ENCODE measurements at regions not wholly inside any gene's neighbourhood (a gene's known extent, or its start where the extent isn't known, plus 50 kb on each side); places are given as distances from the start of the nearest gene placed in this dataset.

- Histone ChIP-seq H3K4me1 (ENCODE audit: control insufficient read depth, insufficient read depth, low read length) (no peaks in the 10 kb centered on the region), H3K27me3 (ENCODE audit: control insufficient read depth, insufficient read depth, low read length, poor library complexity, severe bottlenecking) (no peaks in the 10 kb centered on the region), H3K9me3 (ENCODE audit: control insufficient read depth, low read length) (no peaks in the 10 kb centered on the region), H3K36me3 (ENCODE audit: control insufficient read depth, insufficient read depth, low read length) (no peaks in the 10 kb centered on the region), H3K9ac (ENCODE audit: extremely low read depth, low read length, poor library complexity, severe bottlenecking) (no peak overlapping the region), H3K27ac (ENCODE audit: low read depth, low read length) (no peak overlapping the region), H3K4me3 (ENCODE audit: low read length) (no peak overlapping the region)
- H3K4me1 Mint-ChIP-seq = peaks cover 6% of the 10 kb centered on the region
- H3K27ac Mint-ChIP-seq = no peak overlapping the region
- peaks cover 3% of the 10 kb centered on the region for H3K27me3 Mint-ChIP-seq (ENCODE audit: insufficient read depth)
- no peak overlapping the region for H3K4me3 Mint-ChIP-seq
- H3K9me3 Mint-ChIP-seq = no peaks in the 10 kb centered on the region
- no peaks in the 10 kb centered on the region for H3K36me3 Mint-ChIP-seq (ENCODE audit: low read depth)
- TF ChIP-seq CTCF (conservative IDR thresholded peaks at IDR 0.05) = no peak
- no peak for DNase-seq
- 93 to 94% methylated on average over 2 of the region's 2 CpGs for WGBS, 2 experiments (ENCODE audit: insufficient coverage in 1 of 2, insufficient read length in 1 of 2)
These were observed 544.4 kb downstream of the PLPP3 start for GRCh38 chr1:56034847-56035481.

- Histone ChIP-seq H3K27me3 (ENCODE audit: control insufficient read depth, insufficient read depth, low read length, poor library complexity, severe bottlenecking) (no peaks in the 10 kb centered on the region), H3K4me3 (ENCODE audit: low read length) (no peak overlapping the region), H3K9ac (ENCODE audit: extremely low read depth, low read length, poor library complexity, severe bottlenecking) (no peak overlapping the region), H3K4me1 (ENCODE audit: control insufficient read depth, insufficient read depth, low read length) (no peaks in the 10 kb centered on the region), H3K27ac (ENCODE audit: low read depth, low read length) (no peak overlapping the region), H3K36me3 (ENCODE audit: control insufficient read depth, insufficient read depth, low read length) (no peaks in the 10 kb centered on the region), H3K9me3 (ENCODE audit: control insufficient read depth, low read length) (no peaks in the 10 kb centered on the region)
- no peaks in the 10 kb centered on the region for H3K36me3 Mint-ChIP-seq (ENCODE audit: low read depth)
- H3K4me1 Mint-ChIP-seq = peaks cover 14% of the 10 kb centered on the region
- no peak overlapping the region for H3K27ac Mint-ChIP-seq
- no peak overlapping the region for H3K4me3 Mint-ChIP-seq
- no peak for TF ChIP-seq CTCF (conservative IDR thresholded peaks at IDR 0.05)
- H3K9me3 Mint-ChIP-seq = no peaks in the 10 kb centered on the region
- peaks cover 3% of the 10 kb centered on the region for H3K27me3 Mint-ChIP-seq (ENCODE audit: insufficient read depth)
- no peak for DNase-seq
These were observed 545.1 kb downstream of the PLPP3 start for GRCh38 chr1:56034222-56034621.

GRCh38 chr1:56033321-56034037 is 545.9 kb downstream of the PLPP3 start:
- Mint-ChIP-seq H3K4me3 (no peak overlapping the region), H3K27ac (no peak overlapping the region)
- no peak overlapping the region for H3K27ac ChIP-seq (ENCODE audit: low read depth, low read length)

More at GRCh38 chr1:56033321-56034037, 545.9 kb downstream of the PLPP3 start:
- H3K36me3 Mint-ChIP-seq (ENCODE audit: low read depth) = no peaks in the 10 kb centered on the region
- H3K9ac ChIP-seq (ENCODE audit: extremely low read depth, low read length, poor library complexity, severe bottlenecking) = no peak overlapping the region
- H3K9me3 ChIP-seq (ENCODE audit: control insufficient read depth, low read length) = no peaks in the 10 kb centered on the region
- no peaks in the 10 kb centered on the region for H3K36me3 ChIP-seq (ENCODE audit: control insufficient read depth, insufficient read depth, low read length)
- peaks cover 17% of the 10 kb centered on the region for H3K4me1 Mint-ChIP-seq
- DNase-seq = no peak
- no peaks in the 10 kb centered on the region for H3K4me1 ChIP-seq (ENCODE audit: control insufficient read depth, insufficient read depth, low read length)
- 80 to 95% methylated on average over 1 to 3 of the region's 3 CpGs for WGBS, 2 experiments (ENCODE audit: insufficient coverage in 1 of 2, insufficient read length in 1 of 2)
- no peak overlapping the region for H3K4me3 ChIP-seq (ENCODE audit: low read length)
- no peaks in the 10 kb centered on the region for H3K27me3 Mint-ChIP-seq (ENCODE audit: insufficient read depth)
- no peaks in the 10 kb centered on the region for H3K27me3 ChIP-seq (ENCODE audit: control insufficient read depth, insufficient read depth, low read length, poor library complexity, severe bottlenecking)
- TF ChIP-seq CTCF (conservative IDR thresholded peaks at IDR 0.05) = no peak
- no peaks in the 10 kb centered on the region for H3K9me3 Mint-ChIP-seq

All from endodermal cell (in vitro differentiated cells).